Fibroblast of mammary gland (primary cell): ENCODE measurements at regions not wholly inside any gene's neighbourhood (a gene's known extent, or its start where the extent isn't known, plus 50 kb on each side); places are given as distances from the start of the nearest gene placed in this dataset.

Source experiments
- DNase-seq: peaks from one replicate; pipeline ENCODE4 v3.0.0-alpha.2; 2010; ENCODE audit warnings: low read depth
- H3K4me3 ChIP-seq: 2 replicates; pipeline ENCODE4 v1.5.1; 2011; ENCODE audit warnings: low read depth, mild to moderate bottlenecking, low read length, moderate library complexity; ENCODE audit not compliant: control insufficient read depth
- CTCF ChIP-seq: conservative IDR thresholded peaks from 2 replicates; pipeline ENCODE4 v1.5.1; 2011; ENCODE audit warnings: low read depth, low read length, inconsistent platforms; ENCODE audit not compliant: control insufficient read depth, insufficient read depth

DNA sequence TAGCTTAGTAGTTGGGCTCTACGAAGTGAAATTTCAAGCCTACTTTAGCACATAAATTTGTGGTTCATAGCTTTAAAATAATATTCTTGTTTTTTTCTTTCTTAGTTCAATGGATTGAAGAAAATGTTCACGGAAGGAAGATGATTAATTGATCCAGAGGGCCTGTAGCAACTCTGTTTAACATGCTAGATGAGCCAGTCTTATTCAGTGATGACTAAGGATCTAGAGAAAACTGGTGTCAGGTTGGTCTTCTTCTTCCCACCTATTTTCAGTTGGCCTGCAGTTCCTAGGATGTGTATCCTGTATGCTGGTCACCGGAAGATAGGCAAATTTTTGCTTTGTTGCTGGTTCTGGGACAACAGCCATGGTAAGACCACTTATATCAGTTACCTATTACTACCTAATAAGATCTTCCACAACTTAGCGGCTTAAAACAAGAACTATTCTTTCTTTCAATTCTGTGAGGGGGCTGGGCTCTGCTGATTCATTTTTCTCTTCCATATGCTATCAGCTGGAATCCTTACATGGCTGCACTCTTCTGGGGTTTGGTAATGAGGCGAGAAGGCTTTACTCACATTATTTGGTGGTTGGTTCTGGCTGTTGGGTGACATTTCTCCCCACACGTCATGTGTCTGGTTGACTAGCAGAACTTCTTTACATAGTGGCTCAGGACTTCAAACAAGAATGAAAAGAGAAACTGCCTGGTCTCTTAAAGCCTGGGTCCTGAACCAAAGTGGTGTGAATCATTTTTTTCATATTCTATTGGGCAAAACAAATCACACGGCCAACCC, 182.7 kb upstream of the ACTBL2 start:
- DNase-seq: no peak
- TF ChIP-seq CTCF: no peak
- H3K4me3 ChIP-seq: no peak overlapping the region

DNA sequence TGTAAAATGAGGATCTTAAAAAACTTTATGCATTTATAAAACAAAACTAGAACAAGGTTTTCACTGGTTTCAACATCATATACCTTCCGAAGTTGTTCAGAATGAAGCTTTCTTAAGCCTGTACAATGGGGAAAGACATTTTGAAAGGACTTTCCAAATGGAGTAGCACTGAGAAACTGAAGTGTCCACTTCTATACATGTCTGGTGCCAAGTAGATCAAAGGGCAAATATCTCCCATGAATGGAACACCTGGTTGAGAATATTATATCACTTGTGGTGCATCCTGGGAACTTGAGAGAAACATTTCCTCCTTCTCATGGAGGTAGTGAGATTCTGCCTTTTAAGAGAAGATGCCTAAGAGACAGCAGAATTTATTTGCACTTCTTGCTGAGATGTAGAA, 182.1 kb upstream of the ACTBL2 start:
- no peak overlapping the region for H3K4me3 ChIP-seq
- TF ChIP-seq CTCF: no peak
- no peak for DNase-seq

- no peak overlapping the region for H3K4me3 ChIP-seq
- no peak for TF ChIP-seq CTCF
- no peak for DNase-seq
Observed at GRCh38 chr5:57663466-57663865, 180.9 kb upstream of the ACTBL2 start.

GRCh38 chr5:57662991-57663390, 180.4 kb upstream of the ACTBL2 start:
- H3K4me3 ChIP-seq: no peak overlapping the region
- DNase-seq: no peak
- TF ChIP-seq CTCF: no peak

DNA sequence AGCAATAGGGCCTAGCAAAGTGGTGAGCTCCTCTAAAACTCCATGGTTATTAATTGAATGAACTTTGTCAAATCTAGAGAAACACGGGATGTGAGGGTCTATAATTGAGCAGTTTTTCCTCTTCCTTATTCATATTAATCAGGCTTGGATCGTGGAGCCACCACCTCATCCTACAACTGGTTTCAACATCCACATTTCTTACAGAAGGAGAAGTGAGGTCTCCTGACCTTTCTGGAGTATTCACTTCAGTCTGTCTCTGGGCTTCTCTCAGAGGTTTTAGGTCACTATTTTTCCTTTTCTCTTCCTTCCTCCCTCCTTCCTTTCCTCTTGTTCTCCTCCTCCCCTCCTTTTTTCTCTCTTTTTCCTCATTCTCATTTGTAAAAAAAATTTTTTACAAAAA, 177.3 kb upstream of the ACTBL2 start:
- DNase-seq: no peak

GRCh38 chr5:57658018-57658417, 175.4 kb upstream of the ACTBL2 start:
- no peak for TF ChIP-seq CTCF
- H3K4me3 ChIP-seq: no peak overlapping the region
- no peak for DNase-seq

More for the DNA sequence above, 177.3 kb upstream of the ACTBL2 start:
- TF ChIP-seq CTCF: no peak
- H3K4me3 ChIP-seq: no peak overlapping the region
